ENCODE measurements at regions not wholly inside any gene's neighbourhood (a gene's known extent, or its start where the extent isn't known, plus 50 kb on each side); places are given as distances from the start of the nearest gene placed in this dataset.
"Not testable (repeated sequence)": the region's sequence is repeated elsewhere in the genome, so short reads cannot be mapped to it uniquely, and the experiment has no call there.

DNA sequence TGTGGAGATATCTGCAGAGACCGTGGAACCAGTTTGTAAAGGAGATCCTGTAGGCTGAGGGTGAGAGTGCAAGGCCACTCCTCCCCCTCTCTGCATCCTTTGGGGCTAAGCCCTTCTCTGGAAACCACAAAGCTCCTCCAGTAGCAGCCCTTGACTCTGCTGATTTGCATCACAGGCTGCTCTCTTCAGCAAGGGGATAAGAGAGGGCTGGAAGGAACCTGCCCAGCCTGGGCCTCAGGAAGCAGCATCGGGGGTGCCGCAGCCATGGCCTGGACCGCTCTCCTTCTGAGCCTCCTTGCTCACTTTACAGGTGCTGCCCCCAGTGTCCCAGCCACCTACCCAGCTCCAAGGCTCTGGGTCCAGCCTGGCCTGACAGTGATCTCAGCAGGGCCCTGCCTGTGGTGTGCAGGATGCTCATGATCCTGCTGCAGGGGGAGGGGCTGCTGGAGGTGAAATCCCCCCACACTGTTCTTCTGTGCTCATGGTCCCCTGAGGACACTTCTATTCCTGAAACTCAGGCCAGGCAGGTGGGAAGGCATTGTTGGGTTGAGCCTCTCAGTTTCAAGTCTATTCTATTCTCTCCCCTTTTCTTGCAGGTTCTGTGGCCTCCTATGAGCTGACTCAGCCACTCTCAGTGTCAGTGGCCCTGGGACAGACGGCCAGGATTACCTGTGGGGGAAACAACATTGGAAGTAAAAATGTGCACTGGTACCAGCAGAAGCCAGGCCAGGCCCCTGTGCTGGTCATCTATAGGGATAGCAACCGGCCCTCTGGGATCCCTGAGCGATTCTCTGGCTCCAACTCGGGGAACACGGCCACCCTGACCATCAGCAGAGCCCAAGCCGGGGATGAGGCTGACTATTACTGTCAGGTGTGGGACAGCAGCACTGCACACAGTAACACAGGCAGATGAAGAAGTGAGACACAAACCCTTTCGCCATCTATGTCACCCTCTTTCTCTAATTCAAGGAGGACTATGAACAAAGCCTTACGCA lies 68.5 kb upstream of the IGLL5 start:
- Histone ChIP-seq H3K36me3 (no peaks in the 10 kb centered on the region), H3K4me1 (no peaks in the 10 kb centered on the region), H3K4me3 (replicated peaks in 1 of 3) (no peak overlapping the region), H3K27ac (no peak overlapping the region), H3K27me3 (no peaks in the 10 kb centered on the region), H3K9me3 (no peaks in the 10 kb centered on the region)
- intact Hi-C loops (cut with DNase I): no loop called here
- no peak for TF ChIP-seq POLR2A (IDR thresholded peaks at IDR 0.05)
- TF ChIP-seq, protein P1, sequence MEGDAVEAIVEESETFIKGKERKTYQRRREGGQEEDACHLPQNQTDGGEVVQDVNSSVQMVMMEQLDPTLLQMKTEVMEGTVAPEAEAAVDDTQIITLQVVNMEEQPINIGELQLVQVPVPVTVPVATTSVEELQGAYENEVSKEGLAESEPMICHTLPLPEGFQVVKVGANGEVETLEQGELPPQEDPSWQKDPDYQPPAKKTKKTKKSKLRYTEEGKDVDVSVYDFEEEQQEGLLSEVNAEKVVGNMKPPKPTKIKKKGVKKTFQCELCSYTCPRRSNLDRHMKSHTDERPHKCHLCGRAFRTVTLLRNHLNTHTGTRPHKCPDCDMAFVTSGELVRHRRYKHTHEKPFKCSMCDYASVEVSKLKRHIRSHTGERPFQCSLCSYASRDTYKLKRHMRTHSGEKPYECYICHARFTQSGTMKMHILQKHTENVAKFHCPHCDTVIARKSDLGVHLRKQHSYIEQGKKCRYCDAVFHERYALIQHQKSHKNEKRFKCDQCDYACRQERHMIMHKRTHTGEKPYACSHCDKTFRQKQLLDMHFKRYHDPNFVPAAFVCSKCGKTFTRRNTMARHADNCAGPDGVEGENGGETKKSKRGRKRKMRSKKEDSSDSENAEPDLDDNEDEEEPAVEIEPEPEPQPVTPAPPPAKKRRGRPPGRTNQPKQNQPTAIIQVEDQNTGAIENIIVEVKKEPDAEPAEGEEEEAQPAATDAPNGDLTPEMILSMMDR (IDR thresholded peaks at IDR 0.05): no peak
- no peak for DNase-seq
- 81 to 84% methylated on average over 10 to 11 of the region's 12 CpGs for WGBS, 2 donors

DNA sequence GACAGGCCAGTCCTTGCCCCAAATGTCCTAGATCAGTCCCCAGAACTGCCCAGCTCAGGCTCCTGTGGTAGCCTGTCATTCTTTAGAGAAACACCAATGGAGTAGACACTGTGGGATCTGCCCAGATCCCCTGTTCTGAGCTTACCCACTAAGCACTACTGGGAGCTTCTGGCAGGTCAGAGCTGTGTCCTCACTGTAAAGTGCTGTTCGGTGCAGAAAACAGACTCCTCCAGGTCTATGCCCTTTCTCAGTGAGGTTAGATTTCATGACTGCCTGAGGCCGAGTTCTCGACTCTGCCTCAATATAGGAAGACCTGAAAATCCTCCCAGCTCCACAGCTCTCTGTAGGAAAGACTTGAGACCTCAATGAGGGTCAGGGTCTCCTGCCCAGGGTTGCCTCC lies 67.5 kb upstream of the IGLL5 start:
- H3K27me3 ChIP-seq: no peaks in the 10 kb centered on the region
- intact Hi-C loops (cut with DNase I): no loop called here

DNA sequence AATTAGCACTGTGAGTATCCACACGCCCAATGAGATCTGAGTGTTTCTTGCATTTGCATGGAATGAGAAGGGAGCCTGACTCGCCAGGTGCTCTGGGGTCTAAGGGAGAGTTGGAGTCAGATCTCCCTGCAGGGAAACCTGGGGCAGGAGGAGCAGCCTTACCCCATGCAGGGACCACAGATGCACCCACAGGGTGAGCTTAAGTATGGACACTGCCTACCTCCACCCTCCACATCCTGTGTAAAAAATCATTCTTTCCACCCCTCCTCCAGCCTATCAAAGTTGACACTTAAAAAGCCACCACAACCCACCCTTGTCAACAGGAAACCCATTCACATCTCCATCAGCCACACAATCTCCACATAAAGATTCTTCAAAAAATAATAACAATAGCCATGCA lies 67.0 kb upstream of the IGLL5 start:
- H3K4me1 ChIP-seq: no peaks in the 10 kb centered on the region
- H3K36me3 ChIP-seq: no peaks in the 10 kb centered on the region
- no peak overlapping the region for H3K27ac ChIP-seq
- no peak for TF ChIP-seq POLR2A (IDR thresholded peaks at IDR 0.05)
- TF ChIP-seq, protein P1 (IDR thresholded peaks at IDR 0.05): no peak
- H3K27me3 ChIP-seq: no peaks in the 10 kb centered on the region
- no peak overlapping the region for H3K4me3 ChIP-seq (replicated peaks in 1 of 3)
- intact Hi-C loops (cut with DNase I): no loop called here
- no peak for DNase-seq
- 91 to 94% methylated on average over 2 of the region's 2 CpGs for WGBS, 2 donors
- no peaks in the 10 kb centered on the region for H3K9me3 ChIP-seq

More for the DNA sequence above, 67.5 kb upstream of the IGLL5 start:
- no peak overlapping the region for H3K27ac ChIP-seq
- DNase-seq: no peak
- TF ChIP-seq POLR2A (IDR thresholded peaks at IDR 0.05): no peak
- TF ChIP-seq, protein P1 (IDR thresholded peaks at IDR 0.05): no peak
- no peaks in the 10 kb centered on the region for H3K9me3 ChIP-seq
- no peak overlapping the region for H3K4me3 ChIP-seq (replicated peaks in 1 of 3)
- WGBS, 2 donors: 92 to 100% methylated on average over 2 to 3 of the region's 3 CpGs
- H3K4me1 ChIP-seq: no peaks in the 10 kb centered on the region
- H3K36me3 ChIP-seq: no peaks in the 10 kb centered on the region

DNA sequence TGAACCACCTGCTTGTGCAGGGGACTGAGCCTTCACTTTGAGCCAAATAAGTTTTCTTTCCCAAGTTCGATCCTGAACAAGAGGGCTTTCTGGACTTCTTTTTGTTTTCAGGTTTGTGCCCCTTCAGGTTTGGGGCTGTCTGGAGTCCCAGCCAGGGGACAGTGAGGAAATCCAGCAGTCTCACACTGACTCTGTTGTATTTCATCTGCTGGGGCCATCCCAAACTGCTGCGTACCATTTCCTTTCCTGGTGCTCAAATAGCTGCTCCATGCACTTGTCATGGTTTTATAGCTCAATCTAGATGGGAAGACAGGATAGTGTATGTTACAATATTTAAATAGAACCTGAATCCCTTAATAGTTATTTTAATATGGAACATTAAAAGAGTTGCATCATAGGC lies 66.3 kb upstream of the IGLL5 start:
- intact Hi-C loops (cut with DNase I): no loop called here
- H3K4me3 ChIP-seq (replicated peaks in 1 of 3): no peak overlapping the region
- no peak for DNase-seq
- no peak for TF ChIP-seq POLR2A (IDR thresholded peaks at IDR 0.05)
- TF ChIP-seq, protein P1 (IDR thresholded peaks at IDR 0.05): no peak
- no peaks in the 10 kb centered on the region for H3K36me3 ChIP-seq
- H3K4me1 ChIP-seq: no peaks in the 10 kb centered on the region
- 83 to 89% methylated on average over 2 of the region's 2 CpGs for WGBS, 2 donors
- H3K9me3 ChIP-seq: no peaks in the 10 kb centered on the region
- H3K27ac ChIP-seq: no peak overlapping the region
- H3K27me3 ChIP-seq: no peaks in the 10 kb centered on the region

DNA sequence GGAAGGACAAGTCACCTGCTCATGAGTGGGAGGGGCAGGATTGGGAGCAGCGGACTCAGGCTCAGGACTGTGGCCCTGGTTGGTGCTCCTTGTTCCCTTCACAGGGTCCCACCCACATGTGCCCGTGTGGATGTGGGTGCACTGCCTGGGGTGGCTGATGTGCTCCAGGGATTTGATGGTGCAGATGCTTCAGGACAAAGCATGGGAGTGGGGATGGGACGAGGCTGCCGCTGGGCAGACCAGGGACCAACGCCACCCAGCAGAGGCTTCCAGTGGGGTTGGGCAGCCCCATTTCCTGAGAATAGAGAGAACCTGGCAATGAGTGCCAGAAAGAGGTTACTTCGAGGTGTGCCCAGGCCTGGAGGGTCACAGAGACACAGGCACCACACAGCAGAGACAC lies 65.5 kb upstream of the IGLL5 start:
- no peak overlapping the region for H3K4me3 ChIP-seq (replicated peaks in 1 of 3)
- no peaks in the 10 kb centered on the region for H3K27me3 ChIP-seq
- 96% methylated on average over 6 of the region's 6 CpGs for WGBS, 2 donors
- DNase-seq: no peak
- TF ChIP-seq POLR2A (IDR thresholded peaks at IDR 0.05): no peak
- TF ChIP-seq, protein P1 (IDR thresholded peaks at IDR 0.05): no peak
- intact Hi-C loops (cut with DNase I): no loop called here
- no peaks in the 10 kb centered on the region for H3K36me3 ChIP-seq
- no peaks in the 10 kb centered on the region for H3K4me1 ChIP-seq
- H3K9me3 ChIP-seq: no peaks in the 10 kb centered on the region
- H3K27ac ChIP-seq: no peak overlapping the region

DNA sequence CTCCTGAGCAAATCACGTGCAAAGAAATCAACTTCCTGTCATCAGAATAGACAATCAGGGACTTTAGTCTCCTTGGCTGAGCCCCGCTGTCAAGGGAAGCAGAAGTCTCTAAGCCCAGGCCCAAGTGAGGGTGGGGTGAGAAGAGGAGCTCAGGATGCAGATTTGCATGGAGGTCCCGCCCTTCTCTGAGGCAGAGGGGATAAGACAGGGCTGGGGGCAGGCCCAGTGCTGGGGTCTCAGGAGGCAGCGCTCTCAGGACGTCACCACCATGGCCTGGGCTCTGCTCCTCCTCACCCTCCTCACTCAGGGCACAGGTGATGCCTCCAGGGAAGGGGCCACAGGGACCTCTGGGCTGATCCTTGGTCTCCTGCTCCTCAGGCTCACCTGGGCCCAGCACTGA lies 65.1 kb upstream of the IGLL5 start:
- intact Hi-C loops (cut with DNase I); H3K4me1 ChIP-seq; H3K36me3 ChIP-seq; H3K9me3 ChIP-seq; DNase-seq; H3K27ac ChIP-seq; H3K27me3 ChIP-seq; H3K4me3 ChIP-seq (replicated peaks in 1 of 3): not testable (repeated sequence)
- WGBS, 2 donors: 57 to 63% methylated on average over 1 to 4 of the region's 5 CpGs

All from thyroid gland (tissue), 4 donors.